ENCODE measurements at regions not wholly inside any gene's neighbourhood (a gene's known extent, or its start where the extent isn't known, plus 50 kb on each side); places are given as distances from the start of the nearest gene placed in this dataset.

DNA sequence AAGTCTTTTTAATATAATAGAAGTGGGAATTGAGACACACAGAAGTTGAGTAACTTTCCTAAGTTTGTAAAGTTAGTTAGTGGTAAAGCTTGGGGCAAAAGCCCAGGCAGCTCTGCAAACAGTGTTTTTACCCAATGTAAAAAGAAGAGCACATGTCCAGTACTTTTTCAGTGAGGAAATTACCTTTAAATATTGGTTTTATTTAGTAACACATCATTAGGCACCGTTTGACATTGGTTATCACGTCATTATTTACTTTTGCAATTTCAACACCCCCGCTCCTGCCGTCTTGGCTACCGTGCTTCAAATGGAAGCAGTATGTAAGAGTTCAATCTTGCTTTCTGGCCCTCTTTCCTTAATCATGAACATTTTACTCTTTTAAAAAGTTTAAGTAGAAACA is 807.9 kb downstream of the EPHA4 start:
- no peak overlapping the region for H3K27ac ChIP-seq (ENCODE audit: extremely low read depth, low read depth, low read length)
- no peaks in the 10 kb centered on the region for H3K36me3 ChIP-seq (ENCODE audit: control insufficient read depth in 2 of 2, insufficient read depth in 1 of 2, low read length in 2 of 2)
- POLR2A ChIA-PET, result no interaction called here
- no peak overlapping the region for H3K4me3 ChIP-seq (ENCODE audit: low read depth, low read length)
- TF ChIP-seq ZNF404 (tag by site-specific recombination; IDR thresholded peaks at IDR 0.05) (no peak), EGR2 (tag by site-specific recombination; IDR thresholded peaks at IDR 0.05; ENCODE audit: low read depth) (no peak), OVOL3 (tag by site-specific recombination; IDR thresholded peaks at IDR 0.05) (no peak), ZNF664 (tag by site-specific recombination; IDR thresholded peaks at IDR 0.05) (no peak), ZNF830 (tag by site-specific recombination; IDR thresholded peaks at IDR 0.05; ENCODE audit: low read depth) (no peak), ZNF600 (tag by site-specific recombination; IDR thresholded peaks at IDR 0.05) (no peak), ZNF621 (tag by site-specific recombination; IDR thresholded peaks at IDR 0.05) (no peak), ZNF302 (tag by site-specific recombination; IDR thresholded peaks at IDR 0.05; ENCODE audit: low read depth) (no peak), ZBTB7A (tag by site-specific recombination; IDR thresholded peaks at IDR 0.05; ENCODE audit: low read depth) (no peak), ZNF362 (tag by site-specific recombination; IDR thresholded peaks at IDR 0.05) (no peak), ZNF549 (tag by site-specific recombination; IDR thresholded peaks at IDR 0.05) (no peak), ZNF146 (tag by site-specific recombination; IDR thresholded peaks at IDR 0.05) (no peak), ZNF211 (tag by site-specific recombination; IDR thresholded peaks at IDR 0.05; ENCODE audit: low read depth) (no peak)
- TF ChIP-seq, protein P1, sequence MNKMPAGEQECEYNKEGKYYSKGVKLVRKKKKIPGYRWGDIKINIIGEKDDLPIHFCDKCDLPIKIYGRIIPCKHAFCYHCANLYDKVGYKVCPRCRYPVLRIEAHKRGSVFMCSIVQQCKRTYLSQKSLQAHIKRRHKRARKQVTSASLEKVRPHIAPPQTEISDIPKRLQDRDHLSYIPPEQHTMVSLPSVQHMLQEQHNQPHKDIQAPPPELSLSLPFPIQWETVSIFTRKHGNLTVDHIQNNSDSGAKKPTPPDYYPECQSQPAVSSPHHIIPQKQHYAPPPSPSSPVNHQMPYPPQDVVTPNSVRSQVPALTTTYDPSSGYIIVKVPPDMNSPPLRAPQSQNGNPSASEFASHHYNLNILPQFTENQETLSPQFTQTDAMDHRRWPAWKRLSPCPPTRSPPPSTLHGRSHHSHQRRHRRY (tag by site-specific recombination; IDR thresholded peaks at IDR 0.05), result no peak
- CTCF ChIA-PET, result no interaction called here
- H3K4me1 ChIP-seq (ENCODE audit: control insufficient read depth, insufficient read depth, low read length), result no peaks in the 10 kb centered on the region
- H3K9me3 ChIP-seq (ENCODE audit: control insufficient read depth, insufficient read depth, low read depth, low read length), result no peaks in the 10 kb centered on the region

DNA sequence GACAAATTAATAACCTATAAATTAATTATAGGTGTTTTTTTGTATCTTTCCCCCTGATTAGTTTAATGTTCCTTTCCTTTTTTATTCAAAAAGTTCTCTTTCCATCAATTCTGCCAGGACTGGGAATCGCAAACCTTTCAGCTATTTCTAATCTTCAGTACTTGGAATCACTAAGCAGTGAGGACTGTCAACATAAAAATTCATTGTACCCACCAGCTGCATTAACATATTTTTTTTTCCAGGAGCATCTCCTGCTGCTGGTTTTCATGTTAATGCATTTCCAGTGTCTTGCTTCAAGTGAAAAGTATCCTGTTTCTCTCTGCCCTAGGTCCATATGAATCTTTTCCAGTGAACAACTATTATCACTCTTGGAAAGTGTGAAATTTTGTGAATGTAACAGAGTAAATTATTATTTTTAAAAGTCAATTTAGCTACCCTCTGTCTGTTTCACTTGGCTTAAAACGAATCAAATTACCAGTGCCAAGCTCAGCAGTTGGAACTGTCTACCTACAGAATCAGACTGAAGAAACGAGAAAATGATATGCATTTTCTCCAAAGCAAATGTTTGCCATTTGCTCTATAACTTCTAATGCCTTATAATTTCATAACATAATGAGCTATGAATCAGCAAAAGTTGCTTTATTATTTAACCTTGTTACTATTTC is 804.4 kb downstream of the EPHA4 start:
- ChIA-PET CTCF (interaction anchor here (0.7 kb wide), 1 partner anchor 23 kb away, joined by 3 read pairs; no protein-coding TSS in a partner anchor), POLR2A (no interaction called here)
- no peaks in the 10 kb centered on the region for H3K4me1 ChIP-seq (ENCODE audit: control insufficient read depth, insufficient read depth, low read length)
- no peaks in the 10 kb centered on the region for H3K9me3 ChIP-seq (ENCODE audit: control insufficient read depth, insufficient read depth, low read depth, low read length)
- H3K36me3 ChIP-seq (ENCODE audit: control insufficient read depth in 2 of 2, insufficient read depth in 1 of 2, low read length in 2 of 2), result no peaks in the 10 kb centered on the region
- TF ChIP-seq ZNF558 (tag by site-specific recombination; IDR thresholded peaks at IDR 0.05) (no peak), KLF9 (tag by site-specific recombination; IDR thresholded peaks at IDR 0.05; ENCODE audit: low read depth) (no peak), ZNF426 (tag by site-specific recombination; IDR thresholded peaks at IDR 0.05) (no peak)
- H3K4me3 ChIP-seq (ENCODE audit: low read depth, low read length), result no peak overlapping the region
- H3K27ac ChIP-seq (ENCODE audit: extremely low read depth, low read depth, low read length), result no peak overlapping the region

GRCh38 chr2:220775856-220776488 is 796.1 kb downstream of the EPHA4 start:
- no peaks in the 10 kb centered on the region for H3K36me3 ChIP-seq (ENCODE audit: control insufficient read depth in 2 of 2, insufficient read depth in 1 of 2, low read length in 2 of 2)
- ChIA-PET CTCF (no interaction called here), POLR2A (no interaction called here)
- H3K9me3 ChIP-seq (ENCODE audit: control insufficient read depth, insufficient read depth, low read depth, low read length), result no peaks in the 10 kb centered on the region
- H3K4me1 ChIP-seq (ENCODE audit: control insufficient read depth, insufficient read depth, low read length), result no peaks in the 10 kb centered on the region
- no peak overlapping the region for H3K27ac ChIP-seq (ENCODE audit: extremely low read depth, low read depth, low read length)
- TF ChIP-seq ZIC2 (tag by site-specific recombination; IDR thresholded peaks at IDR 0.05) (peak; percentile 50), KLF7 (tag by site-specific recombination; IDR thresholded peaks at IDR 0.05; ENCODE audit: borderline replicate concordance) (no peak), ZNF394 (tag by site-specific recombination; IDR thresholded peaks at IDR 0.05; ENCODE audit: borderline replicate concordance) (no peak), ZNF626 (tag by site-specific recombination; IDR thresholded peaks at IDR 0.05) (no peak), ZNF660 (tag by site-specific recombination; IDR thresholded peaks at IDR 0.05) (no peak), ZBTB7A (tag by site-specific recombination; IDR thresholded peaks at IDR 0.05; ENCODE audit: low read depth) (no peak), PRDM2 (tag by site-specific recombination; IDR thresholded peaks at IDR 0.05; ENCODE audit: borderline replicate concordance) (no peak), ZNF140 (tag by site-specific recombination; IDR thresholded peaks at IDR 0.05) (no peak)
- no peak overlapping the region for H3K4me3 ChIP-seq (ENCODE audit: low read depth, low read length)
